ENCODE measurements at regions not wholly inside any gene's neighbourhood (a gene's known extent, or its start where the extent isn't known, plus 50 kb on each side); places are given as distances from the start of the nearest gene placed in this dataset.

DNA sequence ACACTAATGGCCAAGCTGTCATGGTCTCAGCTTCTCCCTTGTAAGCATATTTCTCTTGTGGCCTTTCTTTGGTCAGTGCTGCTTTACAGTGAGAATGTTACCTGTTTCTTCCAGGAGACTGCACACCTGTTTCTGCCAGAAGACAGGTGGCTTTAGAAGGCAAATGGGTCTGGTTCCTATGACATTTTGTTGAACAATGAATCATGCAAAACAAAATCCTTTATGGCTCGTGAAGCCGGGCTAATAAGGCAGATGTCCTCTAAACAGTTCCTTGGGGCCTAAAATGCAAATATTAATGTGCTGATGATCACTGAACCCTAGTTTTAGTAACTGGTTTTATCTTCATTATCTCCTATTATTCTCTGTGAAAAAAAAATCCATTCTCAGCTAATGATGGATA is 927.6 kb downstream of the GALC start:
- Mint-ChIP-seq H3K36me3 (no peaks in the 10 kb centered on the region), H3K27me3 (ENCODE audit: insufficient read depth, low read depth) (no peaks in the 10 kb centered on the region), H3K4me3 (no peak overlapping the region), H3K27ac (no peak overlapping the region), H3K9me3 (no peaks in the 10 kb centered on the region), H3K4me1 (peaks cover 3% of the 10 kb centered on the region)
- H4K20me1 ChIP-seq (ENCODE audit: low read depth) = no peaks in the 10 kb centered on the region
- H3K9me3 ChIP-seq (ENCODE audit: low read depth) = no peaks in the 10 kb centered on the region
- no peak overlapping the region for H3K9ac ChIP-seq
- TF ChIP-seq EZH2phosphoT487 (IDR thresholded peaks at IDR 0.05) = no peak
- TF ChIP-seq EZH2 (IDR thresholded peaks at IDR 0.05) = no peak
- TF ChIP-seq, protein P1, sequence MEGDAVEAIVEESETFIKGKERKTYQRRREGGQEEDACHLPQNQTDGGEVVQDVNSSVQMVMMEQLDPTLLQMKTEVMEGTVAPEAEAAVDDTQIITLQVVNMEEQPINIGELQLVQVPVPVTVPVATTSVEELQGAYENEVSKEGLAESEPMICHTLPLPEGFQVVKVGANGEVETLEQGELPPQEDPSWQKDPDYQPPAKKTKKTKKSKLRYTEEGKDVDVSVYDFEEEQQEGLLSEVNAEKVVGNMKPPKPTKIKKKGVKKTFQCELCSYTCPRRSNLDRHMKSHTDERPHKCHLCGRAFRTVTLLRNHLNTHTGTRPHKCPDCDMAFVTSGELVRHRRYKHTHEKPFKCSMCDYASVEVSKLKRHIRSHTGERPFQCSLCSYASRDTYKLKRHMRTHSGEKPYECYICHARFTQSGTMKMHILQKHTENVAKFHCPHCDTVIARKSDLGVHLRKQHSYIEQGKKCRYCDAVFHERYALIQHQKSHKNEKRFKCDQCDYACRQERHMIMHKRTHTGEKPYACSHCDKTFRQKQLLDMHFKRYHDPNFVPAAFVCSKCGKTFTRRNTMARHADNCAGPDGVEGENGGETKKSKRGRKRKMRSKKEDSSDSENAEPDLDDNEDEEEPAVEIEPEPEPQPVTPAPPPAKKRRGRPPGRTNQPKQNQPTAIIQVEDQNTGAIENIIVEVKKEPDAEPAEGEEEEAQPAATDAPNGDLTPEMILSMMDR (IDR thresholded peaks at IDR 0.05) = no peak
- H3K27ac ChIP-seq = no peak overlapping the region
- no peaks in the 10 kb centered on the region for H3K4me1 ChIP-seq
- no peak overlapping the region for H2AFZ ChIP-seq (replicated peaks)
- no peaks in the 10 kb centered on the region for H3K27me3 ChIP-seq
- no peak for DNase-seq (ENCODE audit: low spot score)
- no peak overlapping the region for H3K4me3 ChIP-seq
- H3K79me2 ChIP-seq (ENCODE audit: low read depth) = no peaks in the 10 kb centered on the region
- no peaks in the 10 kb centered on the region for H3F3A ChIP-seq (ENCODE audit: low read depth)
- H3K4me2 ChIP-seq = no peak overlapping the region
- H3K36me3 ChIP-seq = no peaks in the 10 kb centered on the region

DNA sequence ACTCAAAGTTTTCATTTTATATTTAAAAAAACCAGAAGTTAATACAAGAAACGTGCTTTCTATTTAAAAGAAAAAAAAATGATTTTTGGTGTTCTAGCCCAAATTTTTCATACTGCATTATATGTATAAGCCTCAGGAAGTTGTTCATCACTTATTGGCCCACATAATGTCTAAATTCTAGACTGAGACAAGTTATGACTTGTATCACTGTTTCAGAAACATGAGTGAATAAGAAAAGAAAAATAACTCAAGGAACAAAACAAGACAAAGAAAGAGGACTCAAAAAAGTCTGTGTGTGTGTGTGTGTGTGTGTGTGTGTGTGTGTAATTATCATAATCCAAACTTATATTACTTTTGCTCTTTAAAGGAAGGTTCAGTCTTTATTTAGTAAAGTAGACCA is 929.8 kb downstream of the GALC start:
- Histone ChIP-seq H3K9ac (no peak overlapping the region), H4K20me1 (ENCODE audit: low read depth) (no peaks in the 10 kb centered on the region), H3K79me2 (ENCODE audit: low read depth) (no peaks in the 10 kb centered on the region), H3K36me3 (no peaks in the 10 kb centered on the region), H3F3A (ENCODE audit: low read depth) (no peaks in the 10 kb centered on the region), H3K4me3 (no peak overlapping the region), H3K4me2 (no peak overlapping the region), H3K27ac (no peak overlapping the region), H3K27me3 (no peaks in the 10 kb centered on the region), H3K4me1 (no peaks in the 10 kb centered on the region), H3K9me3 (ENCODE audit: low read depth) (no peaks in the 10 kb centered on the region), H2AFZ (replicated peaks) (no peak overlapping the region)
- Mint-ChIP-seq H3K4me1 (peaks cover 3% of the 10 kb centered on the region), H3K27me3 (ENCODE audit: insufficient read depth, low read depth) (no peaks in the 10 kb centered on the region), H3K4me3 (no peak overlapping the region), H3K9me3 (no peaks in the 10 kb centered on the region), H3K27ac (no peak overlapping the region), H3K36me3 (no peaks in the 10 kb centered on the region)
- DNase-seq (ENCODE audit: low spot score) = no peak
- TF ChIP-seq EZH2 (IDR thresholded peaks at IDR 0.05) = no peak
- no peak for TF ChIP-seq EZH2phosphoT487 (IDR thresholded peaks at IDR 0.05)
- TF ChIP-seq, protein P1 (IDR thresholded peaks at IDR 0.05) = no peak

DNA sequence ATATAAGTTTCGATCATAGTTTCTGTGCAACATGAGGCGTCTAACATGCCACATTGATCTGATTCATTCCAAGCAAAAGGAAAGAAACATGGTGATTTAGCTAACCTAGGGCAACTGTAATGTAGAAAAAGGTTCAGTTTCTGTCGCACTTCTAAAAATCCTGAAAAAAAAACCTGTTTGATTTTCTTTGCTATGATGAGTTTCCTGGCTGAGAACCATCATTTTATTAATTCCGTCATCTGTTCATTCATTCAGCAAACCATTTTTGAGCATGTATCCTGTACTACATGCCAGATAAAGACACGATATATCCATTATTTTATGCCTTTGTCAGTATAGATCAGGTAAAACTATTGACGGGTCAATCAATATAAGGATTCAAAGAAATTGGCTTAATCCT is 932.6 kb downstream of the GALC start:
- no peak overlapping the region for H3K4me3 Mint-ChIP-seq

More for the DNA sequence above, 932.6 kb downstream of the GALC start:
- no peaks in the 10 kb centered on the region for H3K4me1 ChIP-seq
- H4K20me1 ChIP-seq (ENCODE audit: low read depth) = no peaks in the 10 kb centered on the region
- no peak overlapping the region for H2AFZ ChIP-seq (replicated peaks)
- no peak for TF ChIP-seq EZH2 (IDR thresholded peaks at IDR 0.05)
- TF ChIP-seq EZH2phosphoT487 (IDR thresholded peaks at IDR 0.05) = no peak
- TF ChIP-seq, protein P1 (IDR thresholded peaks at IDR 0.05) = no peak
- no peak overlapping the region for H3K4me2 ChIP-seq
- no peaks in the 10 kb centered on the region for H3K27me3 ChIP-seq
- H3K4me1 Mint-ChIP-seq = no peaks in the 10 kb centered on the region
- no peak for DNase-seq (ENCODE audit: low spot score)
- no peaks in the 10 kb centered on the region for H3K79me2 ChIP-seq (ENCODE audit: low read depth)
- H3K4me3 ChIP-seq = no peak overlapping the region
- no peaks in the 10 kb centered on the region for H3K9me3 Mint-ChIP-seq
- H3K36me3 Mint-ChIP-seq = no peaks in the 10 kb centered on the region
- H3K9me3 ChIP-seq (ENCODE audit: low read depth) = no peaks in the 10 kb centered on the region
- no peaks in the 10 kb centered on the region for H3F3A ChIP-seq (ENCODE audit: low read depth)
- no peaks in the 10 kb centered on the region for H3K36me3 ChIP-seq
- no peak overlapping the region for H3K27ac ChIP-seq
- H3K27ac Mint-ChIP-seq = no peak overlapping the region
- H3K27me3 Mint-ChIP-seq (ENCODE audit: insufficient read depth, low read depth) = no peaks in the 10 kb centered on the region
- H3K9ac ChIP-seq = no peak overlapping the region

Measured in neural progenitor cell (in vitro differentiated cells).